ENCODE measurements at regions not wholly inside any gene's neighbourhood (a gene's known extent, or its start where the extent isn't known, plus 50 kb on each side); places are given as distances from the start of the nearest gene placed in this dataset.

DNA sequence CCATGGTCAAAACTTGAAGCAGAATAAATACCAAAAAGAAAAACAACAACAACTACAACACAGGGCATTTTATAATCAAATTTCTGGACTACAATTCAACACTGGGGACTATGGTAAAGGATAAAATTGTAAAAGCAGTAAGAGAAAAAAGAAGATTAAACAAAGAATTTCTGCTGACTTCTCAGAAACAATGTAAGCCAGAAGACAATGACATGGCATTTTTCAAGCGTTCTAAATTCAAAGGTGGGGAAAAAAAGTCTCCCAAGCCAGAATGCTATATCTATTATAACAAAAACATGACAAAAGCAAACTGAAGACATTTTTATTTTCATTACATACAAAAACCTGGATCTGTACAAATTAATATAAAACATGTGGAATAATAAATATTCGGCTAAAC lies 433.1 kb downstream of the NPHP4 start:
- Histone ChIP-seq H3K27me3 (ENCODE audit: control insufficient read depth, insufficient read depth, low read length, poor library complexity, severe bottlenecking) (no peaks in the 10 kb centered on the region), H3K4me1 (ENCODE audit: control insufficient read depth, insufficient read depth, low read length) (no peaks in the 10 kb centered on the region), H3K4me3 (ENCODE audit: insufficient read depth, low read depth, low read length) (no peak overlapping the region), H3K27ac (ENCODE audit: insufficient read depth, low read depth, low read length, poor library complexity, severe bottlenecking) (no peak overlapping the region), H3K9me3 (ENCODE audit: control insufficient read depth, low read length) (no peaks in the 10 kb centered on the region), H3K36me3 (ENCODE audit: control insufficient read depth, insufficient read depth, low read length) (no peaks in the 10 kb centered on the region)
- 71 to 77% methylated on average over 1 of the region's 2 CpGs for WGBS, 2 experiments

DNA sequence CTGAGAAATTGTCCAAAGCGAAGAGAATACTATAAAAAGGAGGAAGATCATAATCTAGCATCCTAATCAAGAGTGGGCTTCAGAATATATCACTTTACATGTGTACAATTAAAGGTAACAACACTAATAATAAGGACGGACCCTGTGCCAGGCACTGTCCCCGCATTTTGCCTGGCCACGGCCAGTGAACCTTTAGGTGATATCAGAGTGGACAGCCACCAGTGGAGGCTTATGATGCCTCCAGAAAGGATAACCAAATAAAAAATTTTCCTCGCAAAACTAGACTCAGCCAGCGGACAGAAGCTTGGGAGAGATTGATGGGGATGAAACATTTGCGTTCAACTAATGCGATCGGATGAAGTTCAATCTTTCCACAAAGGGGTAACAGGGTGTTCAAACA lies 436.4 kb downstream of the NPHP4 start:
- Histone ChIP-seq H3K27me3 (ENCODE audit: control insufficient read depth, insufficient read depth, low read length, poor library complexity, severe bottlenecking) (no peaks in the 10 kb centered on the region), H3K4me1 (ENCODE audit: control insufficient read depth, insufficient read depth, low read length) (no peaks in the 10 kb centered on the region), H3K9me3 (ENCODE audit: control insufficient read depth, low read length) (no peaks in the 10 kb centered on the region), H3K36me3 (ENCODE audit: control insufficient read depth, insufficient read depth, low read length) (no peaks in the 10 kb centered on the region), H3K4me3 (ENCODE audit: insufficient read depth, low read depth, low read length) (no peak overlapping the region), H3K27ac (ENCODE audit: insufficient read depth, low read depth, low read length, poor library complexity, severe bottlenecking) (no peak overlapping the region)
- WGBS, 2 experiments, result 92 to 93% methylated on average over 8 to 9 of the region's 9 CpGs

DNA sequence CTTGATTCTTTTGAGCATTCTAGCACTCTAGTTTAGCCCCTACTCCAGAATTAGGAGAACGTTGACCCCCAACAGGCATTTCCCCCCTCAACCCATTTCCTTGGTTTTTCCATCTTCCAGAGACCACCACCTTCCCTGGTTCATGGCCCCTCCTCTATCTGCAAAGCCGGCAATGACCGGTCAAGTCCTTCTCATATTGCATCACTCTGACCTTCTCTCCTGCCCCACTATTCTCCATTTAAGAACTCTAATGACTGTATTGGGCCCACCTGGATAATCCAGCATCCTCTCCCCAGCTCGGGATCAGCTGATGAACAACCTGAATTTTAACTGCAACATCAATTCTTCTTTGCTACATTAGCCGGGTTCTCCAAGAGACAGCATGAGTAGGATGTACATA lies 437.4 kb downstream of the NPHP4 start:
- no peaks in the 10 kb centered on the region for H3K9me3 ChIP-seq (ENCODE audit: control insufficient read depth, low read length)
- no peaks in the 10 kb centered on the region for H3K36me3 ChIP-seq (ENCODE audit: control insufficient read depth, insufficient read depth, low read length)
- 89 to 94% methylated on average over 5 of the region's 5 CpGs for WGBS, 2 experiments
- H3K4me1 ChIP-seq (ENCODE audit: control insufficient read depth, insufficient read depth, low read length), result no peaks in the 10 kb centered on the region
- no peak overlapping the region for H3K27ac ChIP-seq (ENCODE audit: insufficient read depth, low read depth, low read length, poor library complexity, severe bottlenecking)
- no peak overlapping the region for H3K4me3 ChIP-seq (ENCODE audit: insufficient read depth, low read depth, low read length)
- H3K27me3 ChIP-seq (ENCODE audit: control insufficient read depth, insufficient read depth, low read length, poor library complexity, severe bottlenecking), result no peaks in the 10 kb centered on the region

DNA sequence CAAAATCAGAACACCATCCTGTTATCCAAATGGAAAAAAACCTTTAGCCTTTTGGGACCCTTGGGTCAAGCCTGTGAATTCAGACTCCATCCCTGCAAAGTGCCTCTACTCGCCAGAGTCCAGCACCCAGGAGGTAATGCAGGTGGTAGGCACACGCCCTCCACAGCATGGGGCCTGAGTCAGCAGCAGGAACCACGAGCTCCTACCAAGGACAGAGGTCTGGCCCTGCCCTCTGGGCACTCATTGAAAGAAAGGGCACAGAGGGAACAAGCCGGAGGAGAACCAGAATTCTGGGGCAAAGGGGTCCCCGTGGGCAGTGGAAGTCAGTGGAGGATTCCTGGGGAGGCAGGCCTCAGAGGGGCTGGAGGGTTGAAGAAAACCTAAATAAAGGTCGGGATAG lies 438.1 kb downstream of the NPHP4 start:
- no peaks in the 10 kb centered on the region for H3K4me1 ChIP-seq (ENCODE audit: control insufficient read depth, insufficient read depth, low read length)
- H3K4me3 ChIP-seq (ENCODE audit: insufficient read depth, low read depth, low read length), result no peak overlapping the region
- no peaks in the 10 kb centered on the region for H3K9me3 ChIP-seq (ENCODE audit: control insufficient read depth, low read length)
- H3K27me3 ChIP-seq (ENCODE audit: control insufficient read depth, insufficient read depth, low read length, poor library complexity, severe bottlenecking), result no peaks in the 10 kb centered on the region
- no peaks in the 10 kb centered on the region for H3K36me3 ChIP-seq (ENCODE audit: control insufficient read depth, insufficient read depth, low read length)
- 78 to 80% methylated on average over 6 of the region's 6 CpGs for WGBS, 2 experiments
- no peak overlapping the region for H3K27ac ChIP-seq (ENCODE audit: insufficient read depth, low read depth, low read length, poor library complexity, severe bottlenecking)

DNA sequence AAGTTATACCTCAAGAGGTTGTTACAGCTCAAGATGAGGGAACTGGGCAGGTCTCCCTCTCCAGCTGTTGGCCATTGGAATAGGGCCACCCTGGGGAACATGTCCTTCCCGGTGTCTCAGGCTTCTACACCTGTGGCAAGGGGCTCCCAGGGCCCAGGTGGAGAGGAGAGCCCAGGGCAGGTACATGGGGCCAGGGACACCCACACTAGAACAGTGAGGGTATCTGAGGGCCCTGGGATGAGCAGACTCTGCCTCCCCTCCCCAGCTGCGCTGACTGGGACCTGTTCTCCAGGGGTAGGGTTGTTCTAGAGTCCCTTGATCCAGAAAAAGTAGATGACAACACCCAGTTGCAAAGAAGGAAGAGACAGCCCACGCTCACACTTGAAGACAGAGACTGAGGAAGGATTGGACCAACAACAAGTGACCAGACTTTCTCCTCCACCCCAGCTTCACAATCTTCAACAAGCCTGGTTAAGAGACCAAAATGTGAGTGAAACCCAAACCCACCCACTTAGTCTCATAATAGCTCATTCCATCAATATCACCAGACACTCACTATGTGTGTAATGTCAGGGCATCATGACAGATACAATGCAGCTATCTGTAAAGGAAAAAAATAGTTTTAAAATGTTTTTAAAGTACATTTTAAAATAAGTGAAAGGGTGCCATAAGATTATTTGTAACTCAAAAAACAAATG lies 439.3 kb downstream of the NPHP4 start:
- no peaks in the 10 kb centered on the region for H3K36me3 ChIP-seq (ENCODE audit: control insufficient read depth, insufficient read depth, low read length)
- H3K27me3 ChIP-seq (ENCODE audit: control insufficient read depth, insufficient read depth, low read length, poor library complexity, severe bottlenecking), result no peaks in the 10 kb centered on the region
- 73 to 84% methylated on average over 3 of the region's 3 CpGs for WGBS, 2 experiments
- no peak overlapping the region for H3K4me3 ChIP-seq (ENCODE audit: insufficient read depth, low read depth, low read length)
- H3K9me3 ChIP-seq (ENCODE audit: control insufficient read depth, low read length), result no peaks in the 10 kb centered on the region
- H3K27ac ChIP-seq (ENCODE audit: insufficient read depth, low read depth, low read length, poor library complexity, severe bottlenecking), result no peak overlapping the region
- H3K4me1 ChIP-seq (ENCODE audit: control insufficient read depth, insufficient read depth, low read length), result no peaks in the 10 kb centered on the region

DNA sequence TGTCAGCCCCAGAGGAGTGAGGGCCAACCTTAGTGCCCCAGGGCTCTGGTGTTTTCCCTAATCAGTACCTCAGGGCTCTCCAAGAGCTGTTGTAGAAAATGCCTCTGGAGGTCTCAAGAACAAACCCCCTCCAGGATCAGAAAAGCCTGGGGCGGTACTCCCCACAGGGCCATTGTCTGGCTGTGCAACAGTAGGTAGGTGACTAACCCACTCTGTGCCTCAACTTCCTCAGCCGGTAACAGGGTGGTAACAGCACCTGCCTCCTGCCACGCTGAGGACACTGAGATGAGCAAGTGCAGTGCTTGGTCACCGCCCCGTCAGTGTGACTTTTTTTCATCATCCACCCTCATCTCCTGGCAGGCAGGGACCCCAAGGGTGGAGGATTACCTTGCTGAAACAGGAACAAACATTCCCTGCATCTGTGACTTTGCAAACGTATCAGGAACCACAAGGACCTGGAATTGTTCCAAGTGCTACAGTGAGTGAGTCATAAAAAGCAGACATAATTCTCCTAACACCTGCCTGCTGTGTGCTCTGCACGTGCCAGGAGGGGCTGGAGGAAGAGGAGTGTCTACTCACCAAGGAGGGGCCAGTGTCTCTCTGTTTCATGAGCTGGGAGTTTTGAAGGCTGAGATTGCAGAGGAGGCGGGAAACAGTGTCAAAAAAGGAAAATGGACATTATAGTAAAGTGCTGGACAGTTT lies 440.8 kb downstream of the NPHP4 start:
- no peak overlapping the region for H3K4me3 ChIP-seq (ENCODE audit: insufficient read depth, low read depth, low read length)
- H3K36me3 ChIP-seq (ENCODE audit: control insufficient read depth, insufficient read depth, low read length), result no peaks in the 10 kb centered on the region
- 86 to 87% methylated on average over 8 of the region's 8 CpGs for WGBS, 2 experiments
- no peaks in the 10 kb centered on the region for H3K9me3 ChIP-seq (ENCODE audit: control insufficient read depth, low read length)
- H3K4me1 ChIP-seq (ENCODE audit: control insufficient read depth, insufficient read depth, low read length), result no peaks in the 10 kb centered on the region
- H3K27me3 ChIP-seq (ENCODE audit: control insufficient read depth, insufficient read depth, low read length, poor library complexity, severe bottlenecking), result no peaks in the 10 kb centered on the region
- no peak overlapping the region for H3K27ac ChIP-seq (ENCODE audit: insufficient read depth, low read depth, low read length, poor library complexity, severe bottlenecking)

DNA sequence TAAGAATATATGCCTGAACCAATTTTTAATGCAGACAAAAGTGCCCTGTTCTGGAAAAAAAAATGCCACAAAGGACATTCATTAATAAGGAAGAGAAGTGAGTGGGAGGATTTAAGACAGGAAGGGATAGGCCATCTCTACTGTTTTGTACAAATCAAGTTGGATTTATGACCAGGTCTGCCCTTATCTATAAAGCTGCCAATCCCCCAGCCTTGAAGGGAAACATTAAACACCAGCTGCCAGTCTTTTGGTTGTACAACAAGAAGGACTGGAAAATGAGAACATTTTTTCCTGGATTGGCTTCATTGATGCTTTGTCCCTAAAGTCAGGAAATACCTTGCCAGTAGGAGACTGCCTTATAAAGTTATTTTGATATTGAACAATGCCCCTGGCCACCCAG lies 444.0 kb downstream of the NPHP4 start:
- H3K27me3 ChIP-seq (ENCODE audit: control insufficient read depth, insufficient read depth, low read length, poor library complexity, severe bottlenecking), result no peaks in the 10 kb centered on the region
- no peaks in the 10 kb centered on the region for H3K4me1 ChIP-seq (ENCODE audit: control insufficient read depth, insufficient read depth, low read length)
- no peak overlapping the region for H3K4me3 ChIP-seq (ENCODE audit: insufficient read depth, low read depth, low read length)
- no peak overlapping the region for H3K27ac ChIP-seq (ENCODE audit: insufficient read depth, low read depth, low read length, poor library complexity, severe bottlenecking)
- no peaks in the 10 kb centered on the region for H3K36me3 ChIP-seq (ENCODE audit: control insufficient read depth, insufficient read depth, low read length)
- no peaks in the 10 kb centered on the region for H3K9me3 ChIP-seq (ENCODE audit: control insufficient read depth, low read length)

DNA sequence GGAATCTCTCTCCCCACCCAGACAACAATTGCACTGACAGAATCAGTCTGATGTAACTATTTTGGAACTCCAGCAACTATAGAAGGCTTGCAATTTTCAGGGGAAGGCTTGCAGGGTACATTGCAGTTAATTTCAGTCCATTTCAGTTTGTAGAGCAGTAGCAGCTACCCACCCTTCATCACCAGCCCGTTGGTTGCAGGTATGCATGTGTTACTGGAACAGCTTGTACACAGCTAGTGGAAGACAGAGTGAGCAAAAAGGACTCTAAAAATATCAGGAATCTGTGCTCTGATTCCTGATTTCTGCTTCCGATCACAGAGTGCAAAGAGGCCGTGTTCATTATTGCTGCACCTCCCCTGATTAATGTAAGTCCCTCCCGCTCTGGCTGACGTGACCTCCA lies 449.0 kb downstream of the NPHP4 start:
- Histone ChIP-seq H3K27ac (ENCODE audit: insufficient read depth, low read depth, low read length, poor library complexity, severe bottlenecking) (no peak overlapping the region), H3K4me3 (ENCODE audit: insufficient read depth, low read depth, low read length) (no peak overlapping the region), H3K9me3 (ENCODE audit: control insufficient read depth, low read length) (no peaks in the 10 kb centered on the region), H3K36me3 (ENCODE audit: control insufficient read depth, insufficient read depth, low read length) (no peaks in the 10 kb centered on the region), H3K27me3 (ENCODE audit: control insufficient read depth, insufficient read depth, low read length, poor library complexity, severe bottlenecking) (no peaks in the 10 kb centered on the region), H3K4me1 (ENCODE audit: control insufficient read depth, insufficient read depth, low read length) (no peaks in the 10 kb centered on the region)
- 86 to 90% methylated on average over 5 of the region's 5 CpGs for WGBS, 2 experiments

DNA sequence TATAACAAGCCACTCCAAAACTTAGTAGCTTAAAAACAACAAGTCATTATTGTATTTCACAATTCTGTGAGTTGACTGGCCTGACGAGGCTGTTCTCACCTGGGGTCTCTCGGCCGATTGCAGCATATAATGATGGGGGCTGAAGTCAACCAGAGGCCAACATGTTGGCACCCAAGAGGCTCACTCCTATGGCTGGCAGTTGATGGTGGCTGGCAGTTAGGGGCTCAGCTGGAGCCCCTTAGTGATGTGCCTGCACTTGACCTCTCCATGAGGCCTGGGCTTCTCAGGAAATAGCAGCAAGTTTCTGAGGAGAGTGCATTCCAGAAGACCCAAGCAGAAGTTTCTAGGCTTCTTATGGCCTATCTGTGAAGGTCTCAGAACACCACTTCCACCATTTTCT lies 459.4 kb downstream of the NPHP4 start:
- no peaks in the 10 kb centered on the region for H3K9me3 ChIP-seq (ENCODE audit: control insufficient read depth, low read length)
- H3K27ac ChIP-seq (ENCODE audit: insufficient read depth, low read depth, low read length, poor library complexity, severe bottlenecking), result no peak overlapping the region
- H3K27me3 ChIP-seq (ENCODE audit: control insufficient read depth, insufficient read depth, low read length, poor library complexity, severe bottlenecking), result no peaks in the 10 kb centered on the region
- WGBS, 2 experiments, result 89 to 96% methylated on average over 3 of the region's 3 CpGs
- H3K4me1 ChIP-seq (ENCODE audit: control insufficient read depth, insufficient read depth, low read length), result no peaks in the 10 kb centered on the region
- H3K4me3 ChIP-seq (ENCODE audit: insufficient read depth, low read depth, low read length), result no peak overlapping the region
- no peaks in the 10 kb centered on the region for H3K36me3 ChIP-seq (ENCODE audit: control insufficient read depth, insufficient read depth, low read length)

DNA sequence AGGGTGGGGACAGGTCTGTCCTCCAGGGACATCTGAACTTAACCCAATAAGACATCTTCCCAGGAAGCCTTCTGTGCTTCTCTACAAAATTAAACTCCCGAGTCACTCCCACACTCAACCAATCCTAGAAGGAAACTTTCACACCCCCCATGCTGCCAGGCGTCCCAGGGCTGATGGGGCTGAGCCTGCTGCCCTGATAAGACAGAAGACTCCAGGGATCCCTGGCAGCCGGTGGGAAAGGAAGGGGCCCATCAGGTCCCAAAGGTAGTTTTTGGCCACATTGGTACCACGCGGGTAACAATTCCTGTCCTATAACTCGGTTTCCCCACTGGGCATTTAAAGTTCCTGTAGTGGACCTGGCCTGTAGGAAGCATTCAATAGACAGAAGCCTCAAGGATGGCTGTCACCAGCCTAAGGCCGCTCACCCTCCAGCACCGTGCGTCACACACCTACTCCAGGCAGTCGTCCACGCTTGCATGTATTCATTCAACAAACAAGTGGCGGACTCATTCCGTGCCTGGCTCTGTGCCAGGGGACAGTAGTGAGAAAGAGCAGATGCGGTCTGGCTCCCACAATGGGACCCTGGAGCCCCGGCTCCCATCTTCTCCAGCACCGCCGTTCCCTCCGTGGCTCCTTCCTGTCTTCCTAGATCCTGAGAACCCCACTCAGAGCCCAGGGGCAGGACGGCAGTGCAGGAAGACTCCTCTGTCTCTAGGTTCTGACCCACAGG lies 465.2 kb downstream of the NPHP4 start:
- Histone ChIP-seq H3K36me3 (ENCODE audit: control insufficient read depth, insufficient read depth, low read length) (no peaks in the 10 kb centered on the region), H3K4me1 (ENCODE audit: control insufficient read depth, insufficient read depth, low read length) (peaks cover 6% of the 10 kb centered on the region), H3K27ac (ENCODE audit: insufficient read depth, low read depth, low read length, poor library complexity, severe bottlenecking) (no peak overlapping the region), H3K27me3 (ENCODE audit: control insufficient read depth, insufficient read depth, low read length, poor library complexity, severe bottlenecking) (no peaks in the 10 kb centered on the region), H3K9me3 (ENCODE audit: control insufficient read depth, low read length) (no peaks in the 10 kb centered on the region), H3K4me3 (ENCODE audit: insufficient read depth, low read depth, low read length) (no peak overlapping the region)
- WGBS, 2 experiments, result 91 to 92% methylated on average over 19 of the region's 19 CpGs

All from ectodermal cell (in vitro differentiated cells).